ENCODE measurements at regions not wholly inside any gene's neighbourhood (a gene's known extent, or its start where the extent isn't known, plus 50 kb on each side); places are given as distances from the start of the nearest gene placed in this dataset.

DNA sequence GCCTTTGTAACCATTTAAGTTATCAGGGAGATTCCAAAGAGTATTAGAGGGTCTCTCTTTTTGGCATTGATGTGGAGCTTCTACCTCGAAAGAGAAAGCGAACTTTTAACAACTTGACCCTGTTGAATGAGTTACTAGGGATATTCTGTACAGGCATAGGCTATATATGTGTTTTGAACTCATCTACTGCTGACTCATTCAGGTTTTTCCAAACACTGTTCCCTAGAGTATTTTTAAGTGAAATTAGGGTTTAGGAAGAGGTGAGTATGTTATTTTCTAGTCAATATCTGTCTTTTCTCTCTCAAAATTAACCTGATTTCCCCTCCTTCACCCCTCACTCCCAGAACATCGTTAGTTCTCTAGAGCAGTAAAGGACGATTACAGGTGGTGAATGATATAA is 228.1 kb upstream of the C2CD4B start:
- no peak for TF ChIP-seq POU2F2 (IDR thresholded peaks at IDR 0.05; ENCODE audit: low read depth, low read length)
- no peak for TF ChIP-seq TAF1 (IDR thresholded peaks at IDR 0.05; ENCODE audit: low read depth, low read length)
- DNase-seq (ENCODE audit: insufficient read length, low spot score): no peak
- FAIRE-seq: no peak

DNA sequence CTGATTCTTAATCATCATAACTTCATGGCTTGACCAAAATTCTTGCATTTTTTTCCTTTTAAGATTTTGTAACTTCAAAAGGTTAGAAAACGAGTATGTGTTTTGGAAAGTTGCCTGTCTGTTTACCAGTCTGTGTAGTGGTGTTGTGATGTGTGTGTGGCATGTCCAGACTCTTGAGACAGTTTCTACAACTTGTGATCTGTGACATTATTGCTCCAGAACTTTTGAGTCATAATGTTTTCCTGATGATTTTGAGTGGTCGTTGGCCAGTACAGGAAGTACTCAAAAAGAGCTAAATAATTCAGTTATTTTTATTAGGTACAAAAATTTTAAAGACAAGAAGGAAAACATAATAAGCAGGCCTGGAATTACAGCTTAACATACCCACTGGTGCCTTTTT is 229.0 kb upstream of the C2CD4B start:
- FAIRE-seq (no peak), DNase-seq (ENCODE audit: insufficient read length, low spot score) (no peak)
- no peak for TF ChIP-seq POLR2A (IDR thresholded peaks at IDR 0.05; ENCODE audit: low read depth, low read length)
- no peak for TF ChIP-seq POU2F2 (IDR thresholded peaks at IDR 0.05; ENCODE audit: low read depth, low read length)
- TF ChIP-seq POLR2AphosphoS5 (IDR thresholded peaks at IDR 0.05; ENCODE audit: low read depth, low read length): no peak
- no peak for TF ChIP-seq TAF1 (IDR thresholded peaks at IDR 0.05; ENCODE audit: low read depth, low read length)
- TF ChIP-seq PAX5 (IDR thresholded peaks at IDR 0.05; ENCODE audit: insufficient read depth, low read length, severe bottlenecking): no peak
- TF ChIP-seq SPI1 (IDR thresholded peaks at IDR 0.05; ENCODE audit: low read depth, low read length): no peak

DNA sequence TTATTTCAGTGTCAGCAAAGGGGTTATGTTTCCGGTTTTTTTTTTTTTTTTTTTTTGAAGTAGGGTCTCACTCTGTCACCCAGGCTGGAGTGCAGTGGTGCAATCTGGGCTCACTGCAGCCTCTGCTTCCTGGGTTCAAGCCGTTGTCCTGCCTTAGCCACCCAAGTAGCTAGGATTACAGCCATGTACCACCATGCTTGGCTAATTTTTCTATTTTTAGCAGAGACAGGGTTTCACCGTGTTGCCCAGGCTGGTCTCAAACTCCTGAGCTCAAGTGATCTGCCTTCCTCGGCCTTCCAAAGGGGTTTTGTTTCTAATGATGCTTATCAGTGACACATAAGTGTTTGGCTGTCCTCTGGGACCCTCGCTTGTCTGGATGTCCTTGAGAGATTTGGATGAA is 235.7 kb upstream of the C2CD4B start:
- FAIRE-seq: no peak
- no peak for DNase-seq (ENCODE audit: insufficient read length, low spot score)
- TF ChIP-seq SPI1 (IDR thresholded peaks at IDR 0.05; ENCODE audit: low read depth, low read length) (no peak), POU2F2 (IDR thresholded peaks at IDR 0.05; ENCODE audit: low read depth, low read length) (no peak), POLR2AphosphoS5 (IDR thresholded peaks at IDR 0.05; ENCODE audit: low read depth, low read length) (no peak), TAF1 (IDR thresholded peaks at IDR 0.05; ENCODE audit: low read depth, low read length) (no peak)

DNA sequence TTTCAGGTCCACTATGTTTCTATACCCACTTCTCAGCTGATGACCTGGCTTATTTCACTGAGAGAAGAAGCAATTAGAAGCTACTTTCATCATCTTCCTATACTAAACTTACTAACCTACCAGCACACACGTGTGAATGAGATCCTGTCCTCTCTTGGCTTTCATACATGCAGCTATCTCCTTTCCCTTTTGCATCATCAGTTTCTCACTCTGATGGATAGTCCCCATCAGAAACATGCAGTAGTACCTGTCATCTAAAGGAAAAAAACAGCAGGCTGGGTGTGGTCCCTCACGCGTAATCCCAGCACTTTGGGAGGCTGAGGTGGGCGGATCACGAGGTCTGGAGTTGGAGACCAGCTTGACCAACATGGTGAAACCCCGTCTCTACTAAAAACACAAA is 237.6 kb upstream of the C2CD4B start:
- FAIRE-seq (no peak), DNase-seq (ENCODE audit: insufficient read length, low spot score) (no peak)
- no peak for TF ChIP-seq SPI1 (IDR thresholded peaks at IDR 0.05; ENCODE audit: low read depth, low read length)
- no peak for TF ChIP-seq POLR2AphosphoS5 (IDR thresholded peaks at IDR 0.05; ENCODE audit: low read depth, low read length)
- no peak for TF ChIP-seq POLR2A (IDR thresholded peaks at IDR 0.05; ENCODE audit: low read depth, low read length)
- TF ChIP-seq PAX5 (IDR thresholded peaks at IDR 0.05; ENCODE audit: insufficient read depth, low read length, severe bottlenecking): no peak

DNA sequence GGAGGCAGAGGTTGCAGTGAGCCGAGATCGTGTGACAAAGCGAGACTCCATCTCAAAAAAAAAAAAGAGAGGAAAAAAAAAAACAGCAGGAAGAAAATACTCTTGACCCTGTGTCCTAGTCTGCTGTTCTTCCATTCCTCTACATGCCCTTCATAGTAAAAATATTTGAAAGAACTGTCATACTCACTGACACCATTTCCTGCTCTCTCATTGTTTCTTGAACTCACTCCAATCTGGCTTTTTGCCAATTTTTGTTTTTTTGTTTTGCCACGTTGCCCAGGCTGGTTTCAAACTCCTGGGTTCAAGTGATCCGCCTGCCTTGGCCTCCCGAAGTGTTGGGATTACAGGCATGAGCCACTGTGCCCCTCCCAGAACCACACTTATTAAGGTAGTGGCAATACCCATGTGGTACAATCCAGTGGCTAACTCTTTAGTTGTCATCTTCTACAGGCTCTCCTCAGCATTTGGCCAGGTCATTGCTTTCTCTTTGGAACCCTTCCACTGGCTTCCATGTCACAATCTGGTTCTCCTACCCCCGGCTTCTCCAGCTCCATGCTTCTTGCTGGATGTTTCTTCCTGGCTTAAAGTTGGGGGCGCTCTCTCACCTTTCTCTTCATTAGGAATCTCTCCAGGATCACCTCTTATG is 238.2 kb upstream of the C2CD4B start:
- FAIRE-seq (no peak), DNase-seq (ENCODE audit: insufficient read length, low spot score) (no peak)
- TF ChIP-seq POU2F2 (IDR thresholded peaks at IDR 0.05; ENCODE audit: low read depth, low read length): no peak
- TF ChIP-seq POLR2A (IDR thresholded peaks at IDR 0.05; ENCODE audit: low read depth, low read length): no peak

DNA sequence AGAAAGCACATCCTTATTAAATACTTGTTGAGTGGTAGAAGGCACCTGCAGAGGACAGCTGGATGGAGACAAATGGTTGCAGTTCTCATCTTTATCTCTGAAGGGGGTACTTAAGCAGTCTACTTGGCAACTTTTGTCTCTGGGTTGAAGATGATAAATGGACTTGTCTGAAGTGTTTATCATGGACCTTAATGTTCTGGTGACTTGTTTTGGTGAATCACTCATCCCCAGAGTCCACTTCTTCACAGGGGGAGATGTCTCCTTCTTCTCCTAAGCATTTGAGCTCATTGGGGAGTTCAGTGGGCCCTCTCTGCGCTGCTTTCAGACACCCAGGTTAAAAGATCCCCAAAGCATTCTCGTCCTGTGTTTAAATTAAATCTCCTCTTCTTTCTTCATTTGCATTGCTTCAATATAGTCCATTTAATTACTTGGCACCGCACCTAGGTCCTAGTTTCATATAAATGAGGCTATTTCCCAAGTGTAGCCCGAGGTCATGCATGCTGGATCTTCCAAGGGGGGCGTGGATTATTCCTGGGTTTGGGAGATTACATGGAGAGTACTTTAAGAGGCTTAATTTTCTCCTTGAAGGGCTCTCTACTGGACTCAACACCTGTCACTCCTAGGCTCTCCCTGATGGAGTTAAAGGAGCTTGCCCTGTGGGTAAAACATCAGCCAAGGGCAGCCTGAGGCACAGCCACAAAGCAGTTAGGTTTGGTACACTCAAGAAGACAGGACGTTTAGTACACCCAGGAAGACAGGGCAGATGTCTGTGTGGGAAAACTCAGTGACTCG is 239.3 kb upstream of the C2CD4B start:
- FAIRE-seq (no peak), DNase-seq (ENCODE audit: insufficient read length, low spot score) (no peak)
- TF ChIP-seq SPI1 (IDR thresholded peaks at IDR 0.05; ENCODE audit: low read depth, low read length) (no peak), POLR2AphosphoS5 (IDR thresholded peaks at IDR 0.05; ENCODE audit: low read depth, low read length) (no peak), POLR2A (IDR thresholded peaks at IDR 0.05; ENCODE audit: low read depth, low read length) (no peak), POU2F2 (IDR thresholded peaks at IDR 0.05; ENCODE audit: low read depth, low read length) (no peak), TAF1 (IDR thresholded peaks at IDR 0.05; ENCODE audit: low read depth, low read length) (no peak), PAX5 (IDR thresholded peaks at IDR 0.05; ENCODE audit: insufficient read depth, low read length, severe bottlenecking) (no peak)

DNA sequence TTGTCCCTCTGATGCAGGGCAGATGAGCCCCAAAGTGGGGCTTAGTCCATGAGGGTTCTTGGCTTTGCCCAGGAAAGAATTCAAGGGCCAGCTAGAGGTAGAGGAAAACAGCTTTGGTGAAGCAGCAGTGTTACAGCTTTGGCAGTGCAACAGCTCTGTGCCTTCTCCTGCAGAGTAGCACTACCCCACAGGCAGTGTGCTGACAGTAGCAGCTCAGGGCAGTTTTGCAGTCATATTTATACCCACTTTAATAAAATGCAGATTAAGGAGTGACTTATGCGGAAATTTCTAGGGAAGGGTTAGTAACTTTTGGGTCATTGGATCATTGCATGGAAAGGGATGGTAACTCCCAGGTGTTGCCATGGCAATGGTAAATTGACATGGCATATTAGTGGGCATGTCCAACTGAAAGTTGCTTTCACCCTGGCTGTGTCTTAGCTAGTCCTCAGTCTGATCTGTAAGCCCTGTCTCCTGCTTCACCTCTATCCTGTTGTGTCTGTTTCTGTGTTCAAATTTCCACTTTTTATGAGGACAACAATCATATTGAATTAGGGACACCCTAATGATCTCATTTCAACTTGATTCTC is 241.3 kb upstream of the C2CD4B start:
- FAIRE-seq (no peak), DNase-seq (ENCODE audit: insufficient read length, low spot score) (no peak)
- TF ChIP-seq POU2F2 (IDR thresholded peaks at IDR 0.05; ENCODE audit: low read depth, low read length) (no peak), SPI1 (IDR thresholded peaks at IDR 0.05; ENCODE audit: low read depth, low read length) (no peak)

DNA sequence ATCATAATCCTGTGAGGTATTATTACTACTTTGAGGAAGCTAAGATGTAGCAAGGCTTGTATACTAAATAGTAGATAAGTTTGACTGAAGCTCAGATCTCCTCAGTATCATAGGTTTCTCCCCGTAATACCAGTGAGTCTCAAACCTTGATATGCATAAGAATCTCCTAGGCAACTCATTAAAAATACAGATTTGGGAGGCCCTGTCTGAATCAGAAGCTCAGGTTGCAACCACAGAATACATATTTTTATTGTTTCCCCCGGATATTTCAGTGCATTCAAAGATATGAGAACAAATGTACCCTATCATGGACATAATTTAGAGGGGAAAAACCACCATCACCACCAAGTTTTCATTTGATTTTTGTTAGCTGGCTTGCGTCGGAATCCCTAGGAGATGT is 242.1 kb upstream of the C2CD4B start:
- no peak for FAIRE-seq
- TF ChIP-seq TAF1 (IDR thresholded peaks at IDR 0.05; ENCODE audit: low read depth, low read length): no peak
- TF ChIP-seq PAX5 (IDR thresholded peaks at IDR 0.05; ENCODE audit: insufficient read depth, low read length, severe bottlenecking): no peak
- TF ChIP-seq POLR2A (IDR thresholded peaks at IDR 0.05; ENCODE audit: low read depth, low read length): no peak
- no peak for TF ChIP-seq SPI1 (IDR thresholded peaks at IDR 0.05; ENCODE audit: low read depth, low read length)
- TF ChIP-seq POLR2AphosphoS5 (IDR thresholded peaks at IDR 0.05; ENCODE audit: low read depth, low read length): no peak
- no peak for TF ChIP-seq POU2F2 (IDR thresholded peaks at IDR 0.05; ENCODE audit: low read depth, low read length)
- no peak for DNase-seq (ENCODE audit: insufficient read length, low spot score)

DNA sequence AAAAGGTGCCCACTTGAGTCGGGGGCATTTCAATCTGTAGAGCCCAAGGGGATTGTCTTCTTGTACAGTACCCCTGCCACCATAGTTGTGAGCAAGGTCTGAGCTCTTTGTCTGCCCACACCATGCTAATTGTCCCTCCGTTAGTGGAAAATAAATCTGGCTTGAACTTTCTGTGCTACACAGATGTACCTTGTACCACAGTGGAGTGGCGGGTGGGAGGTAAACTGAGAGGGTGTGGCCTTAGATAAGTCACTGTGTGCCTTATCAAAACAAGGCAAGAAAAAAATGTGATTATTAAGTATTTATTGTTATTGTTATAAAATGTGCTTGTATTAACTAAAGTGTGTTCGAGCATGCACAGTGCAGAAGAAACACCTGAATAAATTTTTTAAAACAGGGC is 242.9 kb upstream of the C2CD4B start:
- no peak for DNase-seq (ENCODE audit: insufficient read length, low spot score)
- no peak for TF ChIP-seq PAX5 (IDR thresholded peaks at IDR 0.05; ENCODE audit: insufficient read depth, low read length, severe bottlenecking)
- TF ChIP-seq POLR2A (IDR thresholded peaks at IDR 0.05; ENCODE audit: low read depth, low read length): no peak
- no peak for TF ChIP-seq POU2F2 (IDR thresholded peaks at IDR 0.05; ENCODE audit: low read depth, low read length)
- no peak for TF ChIP-seq TAF1 (IDR thresholded peaks at IDR 0.05; ENCODE audit: low read depth, low read length)
- TF ChIP-seq POLR2AphosphoS5 (IDR thresholded peaks at IDR 0.05; ENCODE audit: low read depth, low read length): no peak
- no peak for TF ChIP-seq SPI1 (IDR thresholded peaks at IDR 0.05; ENCODE audit: low read depth, low read length)
- FAIRE-seq: no peak

DNA sequence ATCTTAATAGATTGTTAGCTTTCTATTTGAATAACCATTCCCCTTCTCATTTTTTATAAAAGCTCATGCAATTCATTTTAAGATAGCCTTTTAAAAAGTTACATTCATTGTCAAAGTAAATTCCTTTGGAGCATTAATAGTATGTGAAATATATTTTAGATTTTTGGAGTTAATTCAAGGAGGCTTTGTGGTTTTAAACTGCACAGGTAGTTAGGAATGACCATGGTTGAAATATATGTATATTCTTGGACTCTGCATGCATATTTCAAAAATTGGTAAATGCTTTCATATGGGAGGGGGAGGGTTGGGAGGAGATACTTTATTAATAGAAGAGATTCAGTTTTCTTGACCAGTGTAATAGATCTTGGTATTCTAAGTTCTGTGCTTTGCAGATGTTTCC is 244.4 kb upstream of the C2CD4B start:
- FAIRE-seq (no peak), DNase-seq (ENCODE audit: insufficient read length, low spot score) (no peak)
- no peak for TF ChIP-seq PAX5 (IDR thresholded peaks at IDR 0.05; ENCODE audit: insufficient read depth, low read length, severe bottlenecking)
- no peak for TF ChIP-seq POLR2A (IDR thresholded peaks at IDR 0.05; ENCODE audit: low read depth, low read length)
- no peak for TF ChIP-seq POU2F2 (IDR thresholded peaks at IDR 0.05; ENCODE audit: low read depth, low read length)
- no peak for TF ChIP-seq SPI1 (IDR thresholded peaks at IDR 0.05; ENCODE audit: low read depth, low read length)
- TF ChIP-seq POLR2AphosphoS5 (IDR thresholded peaks at IDR 0.05; ENCODE audit: low read depth, low read length): no peak
- TF ChIP-seq TAF1 (IDR thresholded peaks at IDR 0.05; ENCODE audit: low read depth, low read length): no peak
